ENCODE measurements at regions not wholly inside any gene's neighbourhood (a gene's known extent, or its start where the extent isn't known, plus 50 kb on each side); places are given as distances from the start of the nearest gene placed in this dataset.

DNA sequence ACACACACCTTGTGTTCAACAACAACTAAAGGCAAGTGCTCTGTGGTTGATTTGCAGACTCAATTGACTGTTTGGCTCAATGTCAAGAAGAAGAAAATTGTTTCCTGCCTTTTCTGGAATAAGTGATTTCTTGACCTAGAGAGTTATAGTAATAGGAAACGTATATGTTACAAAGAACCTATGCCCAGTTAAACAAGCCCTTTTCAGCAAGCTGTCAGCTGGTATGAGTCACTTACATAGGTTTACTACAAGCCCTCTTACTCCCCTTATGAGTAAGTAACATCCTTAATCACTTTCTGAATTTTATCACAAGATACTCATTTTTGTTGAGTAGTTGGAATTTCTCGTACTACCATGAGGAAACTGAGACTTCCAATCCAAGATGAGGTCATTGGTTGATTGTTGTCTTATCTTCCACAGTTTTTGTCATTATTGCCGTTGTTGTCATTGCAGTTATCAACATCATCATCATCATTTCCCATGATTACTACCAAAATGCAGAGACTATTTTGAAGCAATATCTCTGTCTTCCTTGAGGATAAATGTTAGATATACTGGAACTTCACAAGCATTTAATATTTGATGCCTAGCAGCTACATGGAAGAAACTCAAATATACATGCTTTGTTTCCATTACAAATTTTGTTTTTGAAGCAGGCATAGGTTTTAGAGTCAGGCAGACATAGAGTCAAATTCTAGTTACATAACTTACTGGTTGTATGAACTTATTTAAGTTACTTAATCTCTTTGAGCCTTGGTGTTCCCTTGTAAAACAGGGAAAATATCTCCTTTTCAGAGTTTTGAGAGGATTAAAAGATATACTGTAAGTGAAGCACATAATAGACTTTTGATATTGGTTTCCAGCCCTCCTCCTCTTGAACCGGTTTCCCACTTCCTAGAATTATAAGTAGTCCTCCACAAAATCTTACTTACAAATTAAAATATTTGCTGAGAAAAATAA lies 106.0 kb downstream of the RAP2A start:
- no peak for TF ChIP-seq ISL1 (CRISPR knock-in tag; IDR thresholded peaks at IDR 0.05)
- TF ChIP-seq TCF4 (CRISPR knock-in tag; IDR thresholded peaks at IDR 0.05; ENCODE audit: borderline replicate concordance), result no peak
- TF ChIP-seq ZC3H10 (CRISPR knock-in tag; IDR thresholded peaks at IDR 0.05), result no peak
- no peak for TF ChIP-seq PPARA (CRISPR knock-in tag; IDR thresholded peaks at IDR 0.05; ENCODE audit: borderline replicate concordance)
- TF ChIP-seq TOX (CRISPR knock-in tag; IDR thresholded peaks at IDR 0.05; ENCODE audit: borderline replicate concordance), result no peak
- no peak for TF ChIP-seq ZNF70 (CRISPR knock-in tag; IDR thresholded peaks at IDR 0.05)
- no peak for TF ChIP-seq CSDC2 (CRISPR knock-in tag; IDR thresholded peaks at IDR 0.05)
- TF ChIP-seq ZFP30 (CRISPR knock-in tag; IDR thresholded peaks at IDR 0.05), result no peak
- no peak for TF ChIP-seq ZFP3 (CRISPR knock-in tag; IDR thresholded peaks at IDR 0.05)
- TF ChIP-seq, protein P1, sequence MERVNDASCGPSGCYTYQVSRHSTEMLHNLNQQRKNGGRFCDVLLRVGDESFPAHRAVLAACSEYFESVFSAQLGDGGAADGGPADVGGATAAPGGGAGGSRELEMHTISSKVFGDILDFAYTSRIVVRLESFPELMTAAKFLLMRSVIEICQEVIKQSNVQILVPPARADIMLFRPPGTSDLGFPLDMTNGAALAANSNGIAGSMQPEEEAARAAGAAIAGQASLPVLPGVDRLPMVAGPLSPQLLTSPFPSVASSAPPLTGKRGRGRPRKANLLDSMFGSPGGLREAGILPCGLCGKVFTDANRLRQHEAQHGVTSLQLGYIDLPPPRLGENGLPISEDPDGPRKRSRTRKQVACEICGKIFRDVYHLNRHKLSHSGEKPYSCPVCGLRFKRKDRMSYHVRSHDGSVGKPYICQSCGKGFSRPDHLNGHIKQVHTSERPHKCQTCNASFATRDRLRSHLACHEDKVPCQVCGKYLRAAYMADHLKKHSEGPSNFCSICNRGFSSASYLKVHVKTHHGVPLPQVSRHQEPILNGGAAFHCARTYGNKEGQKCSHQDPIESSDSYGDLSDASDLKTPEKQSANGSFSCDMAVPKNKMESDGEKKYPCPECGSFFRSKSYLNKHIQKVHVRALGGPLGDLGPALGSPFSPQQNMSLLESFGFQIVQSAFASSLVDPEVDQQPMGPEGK (CRISPR knock-in tag; IDR thresholded peaks at IDR 0.05; ENCODE audit: borderline replicate concordance), result no peak
- no peak for TF ChIP-seq GLIS3 (CRISPR knock-in tag; IDR thresholded peaks at IDR 0.05)
- TF ChIP-seq, protein P2, sequence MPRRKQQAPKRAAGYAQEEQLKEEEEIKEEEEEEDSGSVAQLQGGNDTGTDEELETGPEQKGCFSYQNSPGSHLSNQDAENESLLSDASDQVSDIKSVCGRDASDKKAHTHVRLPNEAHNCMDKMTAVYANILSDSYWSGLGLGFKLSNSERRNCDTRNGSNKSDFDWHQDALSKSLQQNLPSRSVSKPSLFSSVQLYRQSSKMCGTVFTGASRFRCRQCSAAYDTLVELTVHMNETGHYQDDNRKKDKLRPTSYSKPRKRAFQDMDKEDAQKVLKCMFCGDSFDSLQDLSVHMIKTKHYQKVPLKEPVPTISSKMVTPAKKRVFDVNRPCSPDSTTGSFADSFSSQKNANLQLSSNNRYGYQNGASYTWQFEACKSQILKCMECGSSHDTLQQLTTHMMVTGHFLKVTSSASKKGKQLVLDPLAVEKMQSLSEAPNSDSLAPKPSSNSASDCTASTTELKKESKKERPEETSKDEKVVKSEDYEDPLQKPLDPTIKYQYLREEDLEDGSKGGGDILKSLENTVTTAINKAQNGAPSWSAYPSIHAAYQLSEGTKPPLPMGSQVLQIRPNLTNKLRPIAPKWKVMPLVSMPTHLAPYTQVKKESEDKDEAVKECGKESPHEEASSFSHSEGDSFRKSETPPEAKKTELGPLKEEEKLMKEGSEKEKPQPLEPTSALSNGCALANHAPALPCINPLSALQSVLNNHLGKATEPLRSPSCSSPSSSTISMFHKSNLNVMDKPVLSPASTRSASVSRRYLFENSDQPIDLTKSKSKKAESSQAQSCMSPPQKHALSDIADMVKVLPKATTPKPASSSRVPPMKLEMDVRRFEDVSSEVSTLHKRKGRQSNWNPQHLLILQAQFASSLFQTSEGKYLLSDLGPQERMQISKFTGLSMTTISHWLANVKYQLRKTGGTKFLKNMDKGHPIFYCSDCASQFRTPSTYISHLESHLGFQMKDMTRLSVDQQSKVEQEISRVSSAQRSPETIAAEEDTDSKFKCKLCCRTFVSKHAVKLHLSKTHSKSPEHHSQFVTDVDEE (CRISPR knock-in tag; IDR thresholded peaks at IDR 0.05), result no peak
- no peak for TF ChIP-seq OSR1 (CRISPR knock-in tag; IDR thresholded peaks at IDR 0.05)
- TF ChIP-seq ESRRG (CRISPR knock-in tag; IDR thresholded peaks at IDR 0.05), result no peak
- TF ChIP-seq, protein P3, sequence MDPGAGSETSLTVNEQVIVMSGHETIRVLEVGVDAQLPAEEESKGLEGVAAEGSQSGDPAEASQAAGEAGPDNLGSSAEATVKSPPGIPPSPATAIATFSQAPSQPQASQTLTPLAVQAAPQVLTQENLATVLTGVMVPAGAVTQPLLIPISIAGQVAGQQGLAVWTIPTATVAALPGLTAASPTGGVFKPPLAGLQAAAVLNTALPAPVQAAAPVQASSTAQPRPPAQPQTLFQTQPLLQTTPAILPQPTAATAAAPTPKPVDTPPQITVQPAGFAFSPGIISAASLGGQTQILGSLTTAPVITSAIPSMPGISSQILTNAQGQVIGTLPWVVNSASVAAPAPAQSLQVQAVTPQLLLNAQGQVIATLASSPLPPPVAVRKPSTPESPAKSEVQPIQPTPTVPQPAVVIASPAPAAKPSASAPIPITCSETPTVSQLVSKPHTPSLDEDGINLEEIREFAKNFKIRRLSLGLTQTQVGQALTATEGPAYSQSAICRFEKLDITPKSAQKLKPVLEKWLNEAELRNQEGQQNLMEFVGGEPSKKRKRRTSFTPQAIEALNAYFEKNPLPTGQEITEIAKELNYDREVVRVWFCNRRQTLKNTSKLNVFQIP (CRISPR knock-in tag; IDR thresholded peaks at IDR 0.05; ENCODE audit: borderline replicate concordance, low read depth), result no peak
- ATAC-seq, result no peak

DNA sequence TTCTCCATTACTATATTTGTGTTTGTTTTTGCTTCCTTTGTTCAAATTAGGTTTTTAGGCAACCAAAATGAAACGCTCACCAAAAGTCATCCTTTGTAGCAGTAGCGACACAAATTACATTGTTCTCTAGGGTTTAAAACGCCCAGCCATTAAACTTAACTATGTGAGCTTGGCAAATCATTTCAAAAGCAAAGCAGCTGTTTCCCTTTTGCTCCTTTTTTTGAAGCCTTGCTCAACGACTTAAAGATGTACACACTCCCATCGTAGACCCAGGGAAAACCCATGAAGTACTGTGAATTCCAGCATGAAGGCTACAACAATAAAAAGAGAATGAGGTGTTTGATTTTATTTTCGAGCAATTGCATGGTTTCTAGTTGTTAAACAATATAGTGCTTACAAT lies 106.7 kb downstream of the RAP2A start:
- TF ChIP-seq ZFP3 (CRISPR knock-in tag; IDR thresholded peaks at IDR 0.05) (no peak), ZNF70 (CRISPR knock-in tag; IDR thresholded peaks at IDR 0.05) (no peak), ZFP30 (CRISPR knock-in tag; IDR thresholded peaks at IDR 0.05) (no peak), SNAI2 (CRISPR knock-in tag; IDR thresholded peaks at IDR 0.05) (no peak)
- TF ChIP-seq, protein P4, sequence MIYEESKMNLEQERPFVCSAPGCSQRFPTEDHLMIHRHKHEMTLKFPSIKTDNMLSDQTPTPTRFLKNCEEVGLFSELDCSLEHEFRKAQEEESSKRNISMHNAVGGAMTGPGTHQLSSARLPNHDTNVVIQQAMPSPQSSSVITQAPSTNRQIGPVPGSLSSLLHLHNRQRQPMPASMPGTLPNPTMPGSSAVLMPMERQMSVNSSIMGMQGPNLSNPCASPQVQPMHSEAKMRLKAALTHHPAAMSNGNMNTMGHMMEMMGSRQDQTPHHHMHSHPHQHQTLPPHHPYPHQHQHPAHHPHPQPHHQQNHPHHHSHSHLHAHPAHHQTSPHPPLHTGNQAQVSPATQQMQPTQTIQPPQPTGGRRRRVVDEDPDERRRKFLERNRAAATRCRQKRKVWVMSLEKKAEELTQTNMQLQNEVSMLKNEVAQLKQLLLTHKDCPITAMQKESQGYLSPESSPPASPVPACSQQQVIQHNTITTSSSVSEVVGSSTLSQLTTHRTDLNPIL (CRISPR knock-in tag; IDR thresholded peaks at IDR 0.05; ENCODE audit: low read depth), result no peak
- ATAC-seq, result no peak

DNA sequence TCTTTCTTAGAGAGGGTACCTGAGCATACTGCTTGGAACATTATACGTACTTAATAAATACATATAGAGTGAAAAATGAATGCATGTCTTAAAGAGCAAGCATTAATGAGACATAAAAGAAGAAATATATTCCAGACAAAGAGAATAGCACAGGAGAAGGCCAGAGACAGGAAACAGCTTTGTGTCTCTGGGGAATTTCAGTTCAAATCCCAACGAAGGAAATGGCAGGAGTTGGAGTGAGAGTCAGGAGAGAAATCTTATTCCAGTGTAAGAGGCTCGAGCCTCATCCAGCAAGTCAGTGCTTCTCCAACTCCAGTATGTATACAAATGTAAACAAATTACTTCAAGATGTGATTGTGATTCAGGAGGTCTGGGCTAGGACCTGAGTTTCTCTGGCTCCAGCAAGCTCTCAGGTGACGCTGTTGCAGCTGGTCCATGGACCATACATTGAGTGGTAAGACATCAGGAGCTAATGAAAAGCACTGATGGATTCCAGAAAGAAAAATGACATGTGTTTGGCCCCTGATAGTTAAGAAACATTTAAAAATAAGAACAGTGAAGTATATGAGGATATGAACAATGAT lies 108.2 kb downstream of the RAP2A start:
- TF ChIP-seq CSDC2 (CRISPR knock-in tag; IDR thresholded peaks at IDR 0.05) (no peak), ZNF8 (CRISPR knock-in tag; IDR thresholded peaks at IDR 0.05) (no peak), ESRRG (CRISPR knock-in tag; IDR thresholded peaks at IDR 0.05) (no peak), RARB (CRISPR knock-in tag; IDR thresholded peaks at IDR 0.05) (no peak), ARNTL (CRISPR knock-in tag; IDR thresholded peaks at IDR 0.05; ENCODE audit: borderline replicate concordance, low read depth) (no peak), TOX (CRISPR knock-in tag; IDR thresholded peaks at IDR 0.05; ENCODE audit: borderline replicate concordance) (no peak), ZNF565 (CRISPR knock-in tag; conservative IDR thresholded peaks at IDR 0.05; ENCODE audit: low read depth) (no peak), ZFP30 (CRISPR knock-in tag; IDR thresholded peaks at IDR 0.05) (no peak), ZNF70 (CRISPR knock-in tag; IDR thresholded peaks at IDR 0.05) (no peak), ISL1 (CRISPR knock-in tag; IDR thresholded peaks at IDR 0.05) (no peak)
- TF ChIP-seq, protein P1 (CRISPR knock-in tag; IDR thresholded peaks at IDR 0.05; ENCODE audit: borderline replicate concordance), result no peak
- ATAC-seq, result no peak

Data from SK-N-SH treated with all-trans-retinoic acid at 6 μM for 48 hours (cell line).